ENCODE measurements at regions not wholly inside any gene's neighbourhood (a gene's known extent, or its start where the extent isn't known, plus 50 kb on each side); places are given as distances from the start of the nearest gene placed in this dataset.

- TF ChIP-seq CTCF (IDR thresholded peaks at IDR 0.05; ENCODE audit: insufficient read depth, low read length) (no peak), POLR2AphosphoS5 (IDR thresholded peaks at IDR 0.05; ENCODE audit: low read depth) (no peak)
These were observed 341.7 kb downstream of the PRL start for GRCh38 chr6:21955053-21955595.
